ENCODE measurements at regions not wholly inside any gene's neighbourhood (a gene's known extent, or its start where the extent isn't known, plus 50 kb on each side); places are given as distances from the start of the nearest gene placed in this dataset.

GRCh38 chrX:147602176-147602696 lies 309.5 kb upstream of the FMR1 start:
- ATAC-seq = no peak
- H3K9me3 Mint-ChIP-seq = no peaks in the 10 kb centered on the region
- DNase-seq (ENCODE audit: low spot score) = no peak
- no peak overlapping the region for H3K4me3 Mint-ChIP-seq
- H3K4me1 Mint-ChIP-seq (ENCODE audit: low read depth in 2 of 2) = no peaks in the 10 kb centered on the region
- no peaks in the 10 kb centered on the region for H3K36me3 Mint-ChIP-seq
- H3K27me3 Mint-ChIP-seq = no peaks in the 10 kb centered on the region
- no peak overlapping the region for H3K27ac Mint-ChIP-seq

- no peak for ATAC-seq
- Mint-ChIP-seq H3K27ac (no peak overlapping the region), H3K4me1 (ENCODE audit: low read depth in 2 of 2) (no peaks in the 10 kb centered on the region), H3K9me3 (no peaks in the 10 kb centered on the region), H3K4me3 (no peak overlapping the region), H3K36me3 (no peaks in the 10 kb centered on the region), H3K27me3 (no peaks in the 10 kb centered on the region)
- DNase-seq (ENCODE audit: low spot score) = no peak
Measured at GRCh38 chrX:147626605-147627004, 285.1 kb upstream of the FMR1 start.

- H3K27ac Mint-ChIP-seq = no peak overlapping the region
- no peaks in the 10 kb centered on the region for H3K36me3 Mint-ChIP-seq
- no peaks in the 10 kb centered on the region for H3K4me1 Mint-ChIP-seq (ENCODE audit: low read depth in 2 of 2)
- ATAC-seq = no peak
- H3K9me3 Mint-ChIP-seq = no peaks in the 10 kb centered on the region
- no peaks in the 10 kb centered on the region for H3K27me3 Mint-ChIP-seq
- DNase-seq (ENCODE audit: low spot score) = no peak
- H3K4me3 Mint-ChIP-seq = no peak overlapping the region
Measured at GRCh38 chrX:147635186-147635585, 276.5 kb upstream of the FMR1 start.

GRCh38 chrX:147637190-147637589 lies 274.5 kb upstream of the FMR1 start:
- H3K9me3 Mint-ChIP-seq = no peaks in the 10 kb centered on the region
- H3K27ac Mint-ChIP-seq = no peak overlapping the region
- no peaks in the 10 kb centered on the region for H3K36me3 Mint-ChIP-seq

GRCh38 chrX:147646949-147647723 lies 264.6 kb upstream of the FMR1 start:
- H3K36me3 Mint-ChIP-seq = no peaks in the 10 kb centered on the region
- H3K4me1 Mint-ChIP-seq (ENCODE audit: low read depth in 2 of 2) = peaks cover 0 to 3% of the 10 kb centered on the region in 2 donors
- H3K4me3 Mint-ChIP-seq = no peak overlapping the region
- no peaks in the 10 kb centered on the region for H3K27me3 Mint-ChIP-seq
- ATAC-seq (no peak), DNase-seq (ENCODE audit: low spot score) (no peak)
- peaks cover 3% of the 10 kb centered on the region for H3K9me3 Mint-ChIP-seq
- no peak overlapping the region for H3K27ac Mint-ChIP-seq

More at GRCh38 chrX:147637190-147637589, 274.5 kb upstream of the FMR1 start:
- Mint-ChIP-seq H3K4me3 (no peak overlapping the region), H3K27me3 (peaks cover 0 to 2% of the 10 kb centered on the region in 2 donors), H3K4me1 (ENCODE audit: low read depth in 2 of 2) (no peaks in the 10 kb centered on the region)
- ATAC-seq (no peak), DNase-seq (ENCODE audit: low spot score) (no peak)

DNA sequence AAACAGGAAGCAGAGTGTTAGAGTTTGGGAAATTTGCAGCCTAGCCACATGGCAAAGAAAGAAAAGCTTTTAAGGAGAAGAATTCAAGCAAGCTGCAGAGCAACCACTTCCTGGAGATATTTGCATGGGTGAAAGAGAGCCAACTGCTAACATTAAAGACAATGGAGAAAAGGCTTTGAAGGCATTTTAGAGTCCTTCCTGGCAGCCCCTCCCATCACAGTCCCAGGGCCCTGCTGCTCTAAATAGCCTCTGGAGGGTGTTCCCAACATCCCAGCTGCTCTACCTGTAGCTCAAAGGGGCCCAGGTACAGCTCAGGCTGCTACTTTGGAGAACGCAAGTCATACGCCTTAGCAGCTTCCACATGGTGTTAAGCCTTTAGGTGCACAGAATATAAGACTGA lies 235.9 kb upstream of the FMR1 start:
- H3K4me1 Mint-ChIP-seq (ENCODE audit: low read depth in 2 of 2) = no peaks in the 10 kb centered on the region
- H3K27me3 Mint-ChIP-seq = no peaks in the 10 kb centered on the region
- DNase-seq (ENCODE audit: low spot score) (no peak), ATAC-seq (no peak)
- H3K4me3 Mint-ChIP-seq = no peak overlapping the region
- peaks cover 2% of the 10 kb centered on the region for H3K9me3 Mint-ChIP-seq
- no peak overlapping the region for H3K27ac Mint-ChIP-seq
- no peaks in the 10 kb centered on the region for H3K36me3 Mint-ChIP-seq

- H3K4me1 Mint-ChIP-seq (ENCODE audit: low read depth in 2 of 2) = no peaks in the 10 kb centered on the region
- no peak overlapping the region for H3K27ac Mint-ChIP-seq
- peaks cover 0 to 3% of the 10 kb centered on the region in 2 donors for H3K27me3 Mint-ChIP-seq
- H3K4me3 Mint-ChIP-seq = no peak overlapping the region
- no peaks in the 10 kb centered on the region for H3K36me3 Mint-ChIP-seq
- DNase-seq (ENCODE audit: low spot score) = no peak
- H3K9me3 Mint-ChIP-seq = peaks cover 2% of the 10 kb centered on the region
- no peak for ATAC-seq
Measured at GRCh38 chrX:147679356-147680005, 232.2 kb upstream of the FMR1 start.

DNA sequence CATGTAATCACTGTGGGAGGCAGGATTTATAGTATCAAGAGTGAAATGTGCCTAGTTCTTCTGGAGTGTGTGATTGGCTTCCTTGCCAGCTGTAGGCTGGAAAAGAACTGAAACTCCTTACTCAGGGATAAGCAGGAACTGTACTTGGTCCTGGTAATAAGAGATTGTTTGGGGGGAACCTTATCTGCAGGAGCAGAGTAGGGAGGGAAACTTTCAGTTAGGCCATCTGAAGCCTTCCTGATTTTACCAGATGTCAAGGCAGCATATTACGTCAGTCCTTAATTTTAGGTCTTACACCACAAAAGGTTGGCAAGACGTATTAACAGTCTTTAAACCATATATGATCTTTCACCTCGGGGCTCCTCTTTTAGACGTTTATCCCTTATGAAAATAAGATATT lies 231.5 kb upstream of the FMR1 start:
- peaks cover 2% of the 10 kb centered on the region for H3K9me3 Mint-ChIP-seq
- H3K36me3 Mint-ChIP-seq = no peaks in the 10 kb centered on the region
- no peaks in the 10 kb centered on the region for H3K4me1 Mint-ChIP-seq (ENCODE audit: low read depth in 2 of 2)
- DNase-seq (ENCODE audit: low spot score) (no peak), ATAC-seq (no peak)
- H3K27me3 Mint-ChIP-seq = peaks cover 0 to 3% of the 10 kb centered on the region in 2 donors
- no peak overlapping the region for H3K4me3 Mint-ChIP-seq
- no peak overlapping the region for H3K27ac Mint-ChIP-seq

DNA sequence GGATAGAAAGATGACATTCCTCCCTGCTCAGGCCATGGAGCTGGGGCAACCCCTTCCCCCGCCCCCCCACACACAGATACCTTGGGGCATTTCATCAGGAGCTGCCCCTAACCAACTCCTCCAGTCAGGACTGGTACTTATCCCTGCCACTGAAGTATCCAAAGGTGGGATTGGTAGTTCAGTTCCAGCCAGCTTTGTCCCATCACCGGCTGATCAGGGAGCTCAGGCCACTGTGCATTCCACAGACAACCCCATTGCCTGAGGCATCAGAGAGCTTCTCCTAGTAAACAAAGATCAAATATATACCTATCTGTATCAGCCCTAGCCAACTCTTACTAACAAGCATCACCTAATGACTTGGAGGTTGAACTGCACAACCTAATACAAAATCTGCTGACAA lies 218.2 kb upstream of the FMR1 start:
- DNase-seq (ENCODE audit: low spot score) (no peak), ATAC-seq (no peak)
- Mint-ChIP-seq H3K4me1 (ENCODE audit: low read depth in 2 of 2) (no peaks in the 10 kb centered on the region), H3K36me3 (no peaks in the 10 kb centered on the region), H3K27ac (no peak overlapping the region), H3K4me3 (no peak overlapping the region), H3K27me3 (peaks cover 0 to 2% of the 10 kb centered on the region in 2 donors), H3K9me3 (peaks cover 7% of the 10 kb centered on the region)

GRCh38 chrX:147699061-147699460 lies 212.7 kb upstream of the FMR1 start:
- H3K27ac Mint-ChIP-seq = no peak overlapping the region
- peaks cover 0 to 6% of the 10 kb centered on the region in 2 donors for H3K27me3 Mint-ChIP-seq
- no peaks in the 10 kb centered on the region for H3K36me3 Mint-ChIP-seq
- no peaks in the 10 kb centered on the region for H3K4me1 Mint-ChIP-seq (ENCODE audit: low read depth in 2 of 2)
- DNase-seq (ENCODE audit: low spot score) = no peak
- H3K9me3 Mint-ChIP-seq = peaks cover 4% of the 10 kb centered on the region
- H3K4me3 Mint-ChIP-seq = no peak overlapping the region
- no peak for ATAC-seq

DNA sequence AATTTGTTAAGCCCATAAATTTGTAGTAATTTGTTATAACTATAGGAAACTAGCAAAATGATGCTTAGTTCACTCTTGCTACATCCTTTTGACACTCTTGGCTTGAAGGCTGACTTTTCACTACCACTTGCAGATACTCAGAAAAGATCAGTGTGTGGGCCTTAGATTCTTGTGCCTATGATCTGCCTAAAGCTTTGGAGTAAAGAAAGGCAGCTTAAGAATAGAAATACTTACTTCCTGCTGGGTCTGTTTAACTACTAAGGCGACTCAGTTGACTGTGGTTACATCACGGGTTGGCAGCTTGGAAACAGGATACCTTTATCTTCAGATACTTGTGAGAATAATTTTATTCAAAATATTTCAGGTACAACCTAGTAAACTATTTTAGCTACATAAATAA lies 201.4 kb upstream of the FMR1 start:
- Mint-ChIP-seq H3K36me3 (no peaks in the 10 kb centered on the region), H3K9me3 (no peaks in the 10 kb centered on the region), H3K4me1 (ENCODE audit: low read depth in 2 of 2) (no peaks in the 10 kb centered on the region), H3K27ac (no peak overlapping the region), H3K4me3 (no peak overlapping the region), H3K27me3 (peaks cover 0 to 3% of the 10 kb centered on the region in 2 donors)
- DNase-seq (ENCODE audit: low spot score) (no peak), ATAC-seq (no peak)

DNA sequence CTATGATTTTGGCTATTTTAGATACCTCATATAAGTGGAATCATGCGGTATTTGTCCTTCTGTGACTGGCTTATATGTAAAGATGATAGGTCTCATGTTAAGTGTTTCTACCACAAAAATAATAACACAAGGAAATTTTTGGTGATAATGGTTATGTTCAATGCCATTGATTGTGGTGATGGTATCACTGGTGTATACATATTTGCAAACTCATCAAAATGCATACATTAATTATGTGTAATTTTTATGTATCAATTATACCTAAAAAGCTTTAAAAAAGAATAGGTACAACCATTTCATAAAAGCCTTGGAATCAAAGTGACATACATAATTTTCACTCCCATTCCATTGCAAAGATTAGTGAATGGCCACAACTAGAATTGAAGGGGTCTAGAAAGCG lies 178.3 kb upstream of the FMR1 start:
- Mint-ChIP-seq H3K27ac (no peak overlapping the region), H3K4me3 (no peak overlapping the region), H3K27me3 (peaks cover 2 to 8% of the 10 kb centered on the region in 2 donors), H3K4me1 (ENCODE audit: low read depth in 2 of 2) (peaks cover 6 to 9% of the 10 kb centered on the region in 2 donors), H3K9me3 (no peaks in the 10 kb centered on the region), H3K36me3 (no peaks in the 10 kb centered on the region)
- DNase-seq (ENCODE audit: low spot score) = no peak
- no peak for ATAC-seq

- DNase-seq (ENCODE audit: low spot score) (no peak), ATAC-seq (no peak)
- no peak overlapping the region for H3K4me3 Mint-ChIP-seq
- H3K36me3 Mint-ChIP-seq = no peaks in the 10 kb centered on the region
- H3K27ac Mint-ChIP-seq = no peak overlapping the region
- H3K9me3 Mint-ChIP-seq = no peaks in the 10 kb centered on the region
- H3K4me1 Mint-ChIP-seq (ENCODE audit: low read depth in 2 of 2) = peaks cover 11 to 12% of the 10 kb centered on the region in 2 donors
- peaks cover 2 to 8% of the 10 kb centered on the region in 2 donors for H3K27me3 Mint-ChIP-seq
Measured at GRCh38 chrX:147735364-147735763, 176.4 kb upstream of the FMR1 start.

GRCh38 chrX:147736045-147736444 lies 175.7 kb upstream of the FMR1 start:
- Mint-ChIP-seq H3K9me3 (no peaks in the 10 kb centered on the region), H3K4me3 (no peak overlapping the region), H3K27me3 (peaks cover 2 to 7% of the 10 kb centered on the region in 2 donors), H3K36me3 (no peaks in the 10 kb centered on the region), H3K27ac (no peak overlapping the region), H3K4me1 (ENCODE audit: low read depth in 2 of 2) (peaks cover 11 to 12% of the 10 kb centered on the region in 2 donors)
- no peak for DNase-seq (ENCODE audit: low spot score)
- ATAC-seq = no peak
